LNCaP clone FGC (cell line): ENCODE measurements at regions not wholly inside any gene's neighbourhood (a gene's known extent, or its start where the extent isn't known, plus 50 kb on each side); places are given as distances from the start of the nearest gene placed in this dataset.

Experiments used
- DNase-seq: peaks from one replicate; pipeline ENCODE4 v3.0.0-alpha.2; 2011; ENCODE audit warnings: low read depth
- H3K4me3 ChIP-seq: 2 replicates; pipeline ENCODE4 v1.5.1; 2011; ENCODE audit warnings: mild to moderate bottlenecking, low read depth, low read length, control low read depth
- TF ChIP-seq, protein P1 (sequence below): IDR thresholded peaks from 2 replicates; pipeline ENCODE4 v1.5.1; 2012; ENCODE audit warnings: mild to moderate bottlenecking; ENCODE audit not compliant: control insufficient read depth, insufficient read depth; ENCODE audit errors: extremely low read depth

DNA sequence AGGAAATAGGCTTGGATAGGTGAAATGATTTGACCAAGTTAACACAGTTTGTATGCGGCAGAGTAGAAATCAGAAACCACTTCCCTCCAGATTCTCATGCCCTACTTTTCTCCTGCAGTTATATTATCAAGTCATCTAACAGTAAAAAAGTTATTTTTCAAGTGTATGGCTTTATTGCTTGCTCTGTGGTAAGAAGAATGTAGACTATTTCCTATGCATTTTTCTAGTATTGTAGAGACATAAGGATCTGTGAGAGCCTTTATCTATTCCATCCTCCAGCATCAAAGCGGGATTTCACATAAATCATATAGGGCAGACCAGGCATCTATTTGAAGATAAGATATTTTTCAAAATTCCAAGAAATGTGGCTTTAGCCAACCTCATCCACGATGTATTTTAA, 208.5 kb downstream of the TTLL7 start:
- no peak overlapping the region for H3K4me3 ChIP-seq
- DNase-seq: no peak
- TF ChIP-seq, protein P1, sequence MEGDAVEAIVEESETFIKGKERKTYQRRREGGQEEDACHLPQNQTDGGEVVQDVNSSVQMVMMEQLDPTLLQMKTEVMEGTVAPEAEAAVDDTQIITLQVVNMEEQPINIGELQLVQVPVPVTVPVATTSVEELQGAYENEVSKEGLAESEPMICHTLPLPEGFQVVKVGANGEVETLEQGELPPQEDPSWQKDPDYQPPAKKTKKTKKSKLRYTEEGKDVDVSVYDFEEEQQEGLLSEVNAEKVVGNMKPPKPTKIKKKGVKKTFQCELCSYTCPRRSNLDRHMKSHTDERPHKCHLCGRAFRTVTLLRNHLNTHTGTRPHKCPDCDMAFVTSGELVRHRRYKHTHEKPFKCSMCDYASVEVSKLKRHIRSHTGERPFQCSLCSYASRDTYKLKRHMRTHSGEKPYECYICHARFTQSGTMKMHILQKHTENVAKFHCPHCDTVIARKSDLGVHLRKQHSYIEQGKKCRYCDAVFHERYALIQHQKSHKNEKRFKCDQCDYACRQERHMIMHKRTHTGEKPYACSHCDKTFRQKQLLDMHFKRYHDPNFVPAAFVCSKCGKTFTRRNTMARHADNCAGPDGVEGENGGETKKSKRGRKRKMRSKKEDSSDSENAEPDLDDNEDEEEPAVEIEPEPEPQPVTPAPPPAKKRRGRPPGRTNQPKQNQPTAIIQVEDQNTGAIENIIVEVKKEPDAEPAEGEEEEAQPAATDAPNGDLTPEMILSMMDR: no peak

DNA sequence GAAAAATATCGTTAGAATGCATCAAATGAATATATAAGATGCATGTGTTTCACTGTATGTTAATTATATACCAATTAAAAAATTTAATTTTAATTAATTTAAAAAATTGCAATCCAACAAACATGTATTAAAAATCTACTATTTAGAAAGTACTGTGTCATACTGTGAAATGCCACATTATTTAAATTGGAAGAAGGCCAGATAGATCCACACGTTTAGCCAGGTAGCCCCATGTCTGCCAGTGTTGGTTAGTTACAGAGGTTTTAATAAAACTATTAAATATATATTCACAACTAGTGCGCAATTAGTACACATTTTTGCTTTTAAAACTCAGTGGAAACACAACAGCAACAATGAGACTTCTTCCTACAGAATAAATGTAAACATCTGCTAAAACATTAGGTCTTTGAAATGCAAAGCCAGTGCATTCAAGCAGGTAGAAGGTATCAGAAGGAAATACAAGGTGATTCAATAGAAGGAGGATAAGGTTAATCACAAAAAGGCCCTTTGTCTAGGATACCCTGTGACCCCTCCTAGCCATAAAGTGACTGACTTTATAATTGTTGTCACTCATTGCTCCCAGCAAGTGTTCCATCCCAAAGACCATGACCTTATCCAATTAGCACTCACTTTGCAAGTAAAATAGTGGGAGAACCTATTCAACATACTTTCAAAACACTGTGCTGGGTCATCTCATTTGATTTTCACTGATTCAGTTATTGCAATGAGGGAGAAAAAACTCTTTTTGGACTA, 211.5 kb downstream of the TTLL7 start:
- TF ChIP-seq, protein P1: no peak
- no peak overlapping the region for H3K4me3 ChIP-seq
- DNase-seq: no peak

DNA sequence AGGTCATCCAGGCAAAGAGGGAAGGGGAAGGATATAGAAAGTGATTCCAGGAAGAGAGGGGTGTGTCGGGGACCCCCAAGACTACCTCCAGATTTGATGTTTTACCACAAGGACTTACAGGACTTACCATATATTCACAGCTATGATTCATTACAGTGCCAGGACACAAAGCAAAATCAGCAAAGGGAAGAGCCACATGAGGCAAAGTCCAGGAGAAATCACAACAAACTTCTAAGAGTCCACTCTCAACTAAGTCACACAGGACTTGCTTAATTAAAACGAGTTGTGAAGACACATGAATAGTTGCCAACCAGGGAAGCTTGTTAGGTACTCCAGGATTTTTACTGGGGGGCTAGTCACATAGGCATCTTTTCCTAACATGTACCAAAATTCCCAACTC, 217.3 kb downstream of the TTLL7 start:
- no peak overlapping the region for H3K4me3 ChIP-seq
- no peak for DNase-seq
- TF ChIP-seq, protein P1: no peak

DNA sequence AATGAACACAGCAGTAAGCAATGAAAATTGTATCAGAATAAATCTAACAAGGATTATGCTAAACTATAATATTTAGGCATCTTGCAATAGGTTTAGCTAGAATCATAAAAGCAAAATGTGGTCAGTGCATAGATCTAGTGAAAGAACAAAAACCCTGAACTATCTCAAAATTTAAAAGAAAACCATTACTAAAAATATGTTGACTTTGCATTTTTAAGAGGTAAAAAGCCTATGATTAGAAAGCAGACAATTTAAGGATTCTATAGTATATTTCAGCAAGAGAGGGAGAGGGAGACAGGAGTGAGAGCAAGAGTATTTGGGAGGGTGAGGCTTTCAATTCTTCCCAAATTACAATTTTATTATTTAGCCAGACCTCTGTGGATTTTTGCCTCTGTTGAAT, 219.4 kb downstream of the TTLL7 start:
- no peak for DNase-seq
- no peak overlapping the region for H3K4me3 ChIP-seq
- TF ChIP-seq, protein P1: no peak

DNA sequence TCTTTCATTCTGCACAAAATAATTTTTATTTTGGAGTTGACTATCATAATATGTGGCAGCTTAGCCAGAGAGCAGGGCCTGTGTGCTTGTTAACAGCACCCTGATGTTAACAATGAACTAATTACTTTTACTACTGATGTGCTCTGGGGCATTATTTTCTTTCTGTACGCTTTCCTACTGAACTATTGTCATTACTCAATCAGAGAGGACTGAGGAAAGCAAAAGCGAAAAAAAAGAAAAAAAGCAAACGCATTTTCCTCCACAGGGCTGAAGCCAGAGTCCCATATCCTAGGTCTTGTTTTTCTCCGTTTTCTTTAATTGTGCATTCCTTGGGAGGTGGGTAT, 221.2 kb downstream of the TTLL7 start:
- DNase-seq: no peak
- TF ChIP-seq, protein P1: no peak

DNA sequence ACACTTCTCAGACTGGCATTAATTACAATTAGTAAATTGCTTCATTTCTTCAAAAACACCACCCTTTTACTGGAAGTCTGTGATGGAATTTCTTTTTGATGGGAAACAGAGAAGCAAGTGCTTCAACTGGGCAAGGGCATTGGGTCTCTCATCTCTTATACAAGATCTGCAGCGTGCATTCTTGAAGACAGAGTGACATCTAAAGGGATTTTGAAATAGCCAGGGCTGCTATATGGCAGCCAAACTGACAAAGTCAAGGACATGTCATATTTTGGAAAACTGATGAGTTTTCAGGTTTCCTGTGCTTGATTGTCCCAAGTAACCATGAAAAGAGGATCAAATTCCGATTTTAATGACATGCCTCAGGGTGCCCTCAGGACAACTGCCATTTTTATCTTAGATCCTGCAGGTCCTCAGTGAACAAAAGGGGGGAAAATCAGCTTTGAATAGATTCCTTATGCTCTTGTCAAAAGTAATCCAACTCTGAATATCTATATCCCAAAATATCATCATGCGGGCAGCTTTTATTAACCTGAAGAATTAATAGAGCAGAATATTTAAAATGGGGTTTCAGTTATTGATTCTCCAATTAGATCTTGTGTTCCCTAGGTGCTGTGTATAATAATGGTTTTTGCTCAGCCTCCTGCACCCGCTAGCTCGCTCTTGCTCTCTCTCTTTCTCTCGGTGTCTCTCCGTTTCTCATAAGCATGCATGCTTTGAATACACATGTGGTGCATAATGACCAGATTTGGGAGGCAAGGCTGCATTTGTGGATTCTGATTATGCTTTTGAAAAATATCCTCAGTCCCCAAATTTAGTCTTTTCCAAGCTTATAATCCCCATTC, 221.8 kb downstream of the TTLL7 start:
- DNase-seq: no peak
- TF ChIP-seq, protein P1: no peak

More for the DNA sequence above, 221.2 kb downstream of the TTLL7 start:
- H3K4me3 ChIP-seq: no peak overlapping the region

More for the DNA sequence above, 221.8 kb downstream of the TTLL7 start:
- no peak overlapping the region for H3K4me3 ChIP-seq
